LNCaP clone FGC (cell line): ENCODE measurements at regions not wholly inside any gene's neighbourhood (a gene's known extent, or its start where the extent isn't known, plus 50 kb on each side); places are given as distances from the start of the nearest gene placed in this dataset.

Experiments
- DNase-seq: peaks from one replicate; pipeline ENCODE4 v3.0.0-alpha.2; 2011; ENCODE audit warnings: low read depth
- H3K4me3 ChIP-seq: 2 replicates; pipeline ENCODE4 v1.5.1; 2011; ENCODE audit warnings: mild to moderate bottlenecking, low read depth, low read length, control low read depth
- CTCF ChIP-seq: IDR thresholded peaks from 2 replicates; pipeline ENCODE4 v1.5.1; 2012; ENCODE audit warnings: mild to moderate bottlenecking; ENCODE audit not compliant: control insufficient read depth, insufficient read depth; ENCODE audit errors: extremely low read depth

- no peak overlapping the region for H3K4me3 ChIP-seq
- TF ChIP-seq CTCF = no peak
- no peak for DNase-seq
Observed at GRCh38 chr6:21538186-21538798, 55.3 kb upstream of the SOX4 start.

GRCh38 chr6:21539621-21540100 is 53.9 kb upstream of the SOX4 start:
- H3K4me3 ChIP-seq = no peak overlapping the region
- no peak for TF ChIP-seq CTCF
- DNase-seq = no peak
